HG03159 (cell line): ENCODE measurements at regions not wholly inside any gene's neighbourhood (a gene's known extent, or its start where the extent isn't known, plus 50 kb on each side); places are given as distances from the start of the nearest gene placed in this dataset.

Experiments used
- ATAC-seq: cut with Tn5 transposase; IDR thresholded peaks from one replicate; pipeline ENCODE4 v1.9.1; 2021; ENCODE audit warnings: mild to moderate bottlenecking, moderate library complexity; ENCODE audit not compliant: unreplicated experiment

DNA sequence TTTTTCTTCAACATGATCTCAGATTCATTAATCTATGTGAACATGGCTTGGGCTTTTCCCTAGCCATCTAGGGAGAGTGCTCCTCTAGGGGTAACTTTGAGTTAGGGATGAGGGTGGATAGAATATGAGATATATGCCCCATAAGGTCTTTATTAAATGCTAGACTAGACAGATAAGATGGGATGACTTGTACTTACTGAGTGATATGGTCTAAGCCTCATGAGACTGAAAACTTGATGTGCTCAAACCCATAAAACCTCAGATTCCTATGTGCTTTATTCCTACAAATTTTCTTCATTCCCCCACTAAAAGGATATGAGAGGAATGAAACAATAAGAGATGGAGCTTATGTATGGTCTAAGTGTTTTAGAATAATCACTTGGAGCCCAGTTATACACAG, 386.6 kb downstream of the YTHDC2 start:
- no peak for ATAC-seq

GRCh38 chr5:113900816-113901215, 387.3 kb downstream of the YTHDC2 start:
- no peak for ATAC-seq

DNA sequence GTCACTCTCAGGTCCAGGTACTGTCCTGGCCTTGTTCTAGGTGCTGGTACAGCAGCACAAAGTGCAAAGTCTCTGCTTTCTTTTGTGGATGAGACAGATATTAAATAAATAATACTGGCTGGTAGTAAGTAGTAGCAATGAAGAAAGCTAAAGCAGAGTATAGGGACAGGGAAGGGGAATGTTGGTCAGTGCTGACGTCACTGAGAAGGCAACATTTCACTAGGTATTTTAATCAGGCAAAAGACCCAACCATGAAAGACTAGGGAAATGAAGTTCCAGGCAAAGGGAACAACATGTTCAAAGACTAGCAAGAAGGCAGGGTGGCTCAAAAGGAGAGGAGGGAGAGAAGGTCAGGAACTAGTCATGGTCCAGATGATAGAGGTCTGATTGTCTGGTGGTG, 388.2 kb downstream of the YTHDC2 start:
- no peak for ATAC-seq

DNA sequence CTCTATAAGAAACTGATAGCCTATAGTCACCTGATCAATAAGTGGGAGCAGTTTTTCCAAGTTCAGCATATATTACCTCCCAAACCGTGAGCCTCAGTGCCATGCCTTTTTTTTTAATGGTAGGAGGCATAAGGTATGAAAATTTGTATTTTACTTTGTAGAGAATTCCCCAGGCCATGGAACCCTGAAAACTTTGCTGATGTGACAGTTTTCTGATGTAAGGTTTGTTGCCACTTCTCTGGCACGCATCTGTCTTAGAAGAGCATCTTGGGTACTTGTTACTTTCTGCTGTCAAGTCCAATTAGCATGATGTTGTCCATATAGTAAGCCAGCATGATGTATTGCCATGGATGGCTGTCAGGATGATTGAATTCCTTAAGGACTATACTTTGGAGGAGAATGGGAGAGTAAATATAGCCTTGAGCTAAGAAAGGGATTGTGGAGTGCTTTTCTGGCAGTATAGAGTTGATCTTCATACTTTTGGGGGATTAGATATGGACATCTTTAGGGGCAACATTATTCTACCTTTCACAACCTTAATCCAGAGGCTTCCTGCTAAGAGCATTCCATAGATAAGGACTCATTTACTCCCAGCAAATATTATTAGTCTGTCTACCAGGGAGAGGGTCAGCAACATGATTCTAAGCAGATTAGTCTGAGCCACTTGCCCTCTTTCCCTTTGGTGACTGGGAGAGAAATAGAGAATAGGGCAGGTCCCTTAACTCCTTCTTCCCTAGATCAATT, 389.6 kb downstream of the YTHDC2 start:
- ATAC-seq: no peak

- ATAC-seq: no peak
Measured at GRCh38 chr5:113909782-113910181, 396.3 kb downstream of the YTHDC2 start.

DNA sequence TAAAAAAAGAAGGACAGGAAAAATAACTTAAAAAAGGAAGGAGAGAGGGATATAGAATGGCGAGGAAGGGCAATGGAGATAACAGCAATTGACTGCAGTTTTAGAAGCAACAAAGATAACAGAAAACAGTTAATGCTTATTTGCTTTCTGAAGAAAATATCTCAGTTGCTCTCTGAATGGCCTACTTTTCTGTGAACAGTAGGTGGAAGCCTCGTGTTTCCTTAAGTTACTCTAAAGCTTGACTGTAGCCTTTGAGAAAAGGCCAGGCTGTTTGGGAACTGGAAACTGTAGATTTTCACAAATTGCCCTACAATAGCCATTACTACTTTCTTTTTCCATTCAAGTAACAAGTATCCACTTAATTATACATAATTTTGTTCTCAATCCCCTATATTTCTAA, 404.5 kb downstream of the YTHDC2 start:
- no peak for ATAC-seq

DNA sequence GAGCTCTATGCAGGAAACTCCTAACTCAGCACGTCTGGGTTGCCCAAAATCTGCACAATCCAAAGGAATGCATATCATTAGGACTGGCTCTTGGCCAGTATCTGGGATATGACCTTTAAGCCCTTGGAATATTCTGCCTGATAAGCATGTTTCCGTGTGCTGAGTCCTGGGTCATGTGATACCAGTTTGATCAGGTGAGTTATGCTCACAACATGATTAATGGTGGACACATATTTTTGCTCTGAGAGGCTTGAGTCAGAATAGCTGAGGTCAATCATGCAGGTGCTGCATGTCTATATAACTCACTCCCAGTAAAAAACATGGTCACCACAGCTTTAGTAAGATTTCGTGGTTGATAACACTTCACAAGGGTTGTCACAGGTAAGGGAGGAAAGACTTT, 408.8 kb downstream of the YTHDC2 start:
- ATAC-seq: no peak

GRCh38 chr5:113935453-113935852, 422.0 kb downstream of the YTHDC2 start:
- no peak for ATAC-seq

GRCh38 chr5:113937301-113937700, 423.8 kb downstream of the YTHDC2 start:
- no peak for ATAC-seq

GRCh38 chr5:113939988-113940387, 421.9 kb upstream of the KCNN2 start:
- no peak for ATAC-seq

DNA sequence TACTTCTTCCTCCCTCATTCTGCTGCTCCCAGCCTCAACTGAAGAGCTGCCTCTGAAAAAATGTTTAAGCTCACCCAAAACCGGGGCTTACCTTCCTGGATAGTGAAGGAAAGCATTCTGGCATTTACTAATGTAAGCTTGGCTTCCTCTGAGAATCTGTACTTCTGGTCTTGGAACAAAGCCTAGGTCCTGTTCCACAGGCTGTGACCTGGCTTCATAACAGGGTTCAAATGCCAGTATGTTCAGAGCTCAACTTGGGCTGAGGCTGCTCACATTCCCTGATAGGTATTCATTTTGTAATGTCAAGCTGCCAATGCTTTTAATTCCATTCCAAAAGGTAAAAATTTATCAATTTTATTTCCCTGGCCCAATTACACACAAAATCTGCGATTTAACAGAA, 411.7 kb upstream of the KCNN2 start:
- ATAC-seq: no peak

DNA sequence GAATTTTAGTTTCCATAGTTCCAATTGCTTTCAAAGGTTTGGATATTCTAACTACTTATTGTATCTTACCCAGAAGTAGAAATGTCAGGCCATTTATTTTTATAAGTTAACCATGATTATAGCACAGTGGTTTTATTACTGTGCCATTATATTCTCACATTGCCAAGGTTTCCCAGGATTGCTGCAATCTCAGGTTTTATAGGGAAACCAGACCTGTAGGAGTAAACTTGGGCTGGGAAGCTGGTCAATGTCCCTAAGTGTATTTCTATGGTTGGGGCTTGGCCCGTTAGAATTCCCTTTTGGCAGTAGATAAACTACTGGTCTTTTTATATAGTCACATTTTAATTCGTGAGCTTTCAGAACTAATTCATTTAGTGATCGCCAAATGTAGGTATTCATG, 396.6 kb upstream of the KCNN2 start:
- no peak for ATAC-seq

GRCh38 chr5:113969901-113970300, 392.0 kb upstream of the KCNN2 start:
- ATAC-seq: no peak

DNA sequence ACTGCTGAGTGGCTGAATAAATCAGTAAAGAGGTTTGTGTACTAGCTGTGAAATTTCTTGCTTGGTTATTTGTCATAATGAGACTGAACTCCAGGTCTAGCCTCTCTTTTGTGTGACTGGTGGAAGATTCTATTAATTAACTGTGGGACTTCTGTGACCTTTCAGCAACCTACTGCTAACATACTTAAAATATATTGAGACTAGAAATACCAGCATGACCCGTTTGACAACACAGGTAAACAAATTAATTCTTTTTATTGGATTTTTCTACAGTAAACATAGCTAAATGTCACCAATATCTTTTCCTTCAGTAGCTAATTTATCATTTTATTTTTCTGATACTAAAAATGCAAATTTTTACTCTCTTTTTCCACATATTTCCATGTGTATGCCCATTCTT, 390.4 kb upstream of the KCNN2 start:
- no peak for ATAC-seq

DNA sequence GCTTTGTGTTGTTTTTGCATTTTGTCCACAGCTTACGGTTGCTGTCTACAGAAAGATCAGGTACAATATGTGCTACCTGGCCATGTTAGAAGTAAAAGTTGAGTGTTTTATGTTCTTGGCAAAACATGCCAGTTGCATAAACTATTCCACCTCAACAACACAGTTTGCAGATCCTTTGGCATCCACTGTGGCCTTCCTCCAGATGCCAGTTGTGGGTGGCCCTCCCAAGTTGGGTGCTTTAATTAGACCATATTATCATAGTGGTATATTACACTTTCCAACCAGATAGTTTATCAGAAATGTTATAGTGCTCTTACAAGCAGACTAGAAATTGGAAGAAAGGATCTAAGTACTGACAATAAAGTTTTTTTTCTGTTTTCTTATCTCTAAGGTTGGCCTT, 386.9 kb upstream of the KCNN2 start:
- no peak for ATAC-seq

- ATAC-seq: no peak
Measured at GRCh38 chr5:113984928-113985327, 376.9 kb upstream of the KCNN2 start.

GRCh38 chr5:113985505-113985904, 376.4 kb upstream of the KCNN2 start:
- ATAC-seq: no peak

DNA sequence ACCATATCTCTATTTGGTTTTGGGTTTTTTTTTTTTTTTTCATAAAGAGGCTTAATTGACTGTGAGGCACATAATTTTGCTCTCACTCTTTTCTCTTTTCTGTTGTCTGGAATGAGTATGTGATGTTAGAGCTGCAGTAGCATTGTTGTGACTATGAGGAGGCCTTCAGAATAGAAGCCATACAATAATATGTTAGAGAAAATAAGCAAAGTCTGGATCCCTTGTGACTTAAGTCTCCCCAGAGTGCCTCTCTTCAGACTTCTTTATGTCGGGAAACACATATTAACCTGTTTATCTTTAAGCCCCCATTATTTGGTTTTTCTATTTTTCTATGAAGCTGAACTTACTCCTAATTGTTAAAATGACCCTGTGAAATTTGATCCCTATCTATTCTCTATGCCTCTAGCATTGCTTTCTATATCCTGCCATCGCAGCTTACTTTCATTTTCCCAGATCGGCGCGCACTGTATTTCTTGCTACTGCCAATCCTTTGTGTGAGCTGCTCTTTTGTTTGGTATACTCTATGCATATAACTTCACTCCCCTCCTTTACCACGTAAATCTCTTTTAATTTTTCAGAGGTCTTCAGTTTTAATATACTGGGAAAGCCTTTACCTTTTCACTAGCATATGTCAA, 372.5 kb upstream of the KCNN2 start:
- no peak for ATAC-seq

DNA sequence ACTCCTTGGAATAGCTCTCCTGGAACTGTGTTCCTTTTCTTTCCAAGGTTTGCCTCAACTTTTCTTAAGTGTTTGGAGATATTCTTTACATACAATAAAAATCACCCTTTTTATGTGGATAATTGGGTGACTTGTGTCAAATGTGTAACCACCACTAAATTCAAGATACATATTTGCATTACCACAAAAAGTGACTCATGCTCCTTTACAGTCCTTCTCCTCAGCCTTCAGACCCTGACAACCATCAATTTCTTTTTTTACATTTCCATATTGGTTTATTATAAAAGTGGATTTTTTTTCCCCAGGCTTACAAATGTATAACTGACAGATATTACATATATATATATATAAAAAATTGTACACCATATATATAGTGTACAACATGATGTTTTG, 372.0 kb upstream of the KCNN2 start:
- no peak for ATAC-seq

DNA sequence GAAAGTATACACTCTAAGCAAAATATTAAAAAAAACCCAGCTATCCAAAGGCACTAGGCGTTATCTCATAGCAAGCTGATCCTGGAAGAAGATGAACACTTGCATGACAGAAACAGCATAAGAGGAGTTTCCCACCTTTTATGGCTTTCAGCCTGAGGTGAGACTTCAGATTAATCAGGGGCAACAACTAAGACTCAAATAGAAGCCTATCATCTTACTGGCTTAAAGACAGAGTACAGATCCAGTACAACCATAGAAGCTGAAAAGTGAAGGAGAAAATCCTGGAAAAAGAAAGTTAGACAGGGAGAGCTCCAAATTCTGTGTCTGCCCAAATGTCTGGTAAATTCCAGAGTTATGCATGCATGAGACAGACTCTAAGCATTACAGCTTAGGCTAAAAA, 360.8 kb upstream of the KCNN2 start:
- ATAC-seq: no peak

DNA sequence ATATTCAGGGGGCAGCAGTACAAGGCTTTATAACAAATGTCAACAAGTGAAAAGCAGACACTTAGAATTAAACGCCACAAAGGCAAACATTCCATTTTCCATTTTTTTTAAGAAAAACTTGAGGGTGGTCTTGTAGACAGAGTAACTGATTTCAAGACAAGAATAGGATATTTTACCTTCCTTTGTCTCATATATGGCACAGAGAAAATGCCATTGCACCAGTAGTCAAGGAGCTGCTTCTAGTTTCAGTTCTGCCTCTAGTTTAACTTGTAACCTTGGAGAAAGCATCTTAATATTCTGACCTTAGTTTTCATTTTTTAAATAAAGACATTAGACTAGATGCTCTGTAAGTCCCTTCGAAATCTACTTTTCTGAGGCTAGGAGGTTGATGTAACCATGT, 355.3 kb upstream of the KCNN2 start:
- no peak for ATAC-seq

DNA sequence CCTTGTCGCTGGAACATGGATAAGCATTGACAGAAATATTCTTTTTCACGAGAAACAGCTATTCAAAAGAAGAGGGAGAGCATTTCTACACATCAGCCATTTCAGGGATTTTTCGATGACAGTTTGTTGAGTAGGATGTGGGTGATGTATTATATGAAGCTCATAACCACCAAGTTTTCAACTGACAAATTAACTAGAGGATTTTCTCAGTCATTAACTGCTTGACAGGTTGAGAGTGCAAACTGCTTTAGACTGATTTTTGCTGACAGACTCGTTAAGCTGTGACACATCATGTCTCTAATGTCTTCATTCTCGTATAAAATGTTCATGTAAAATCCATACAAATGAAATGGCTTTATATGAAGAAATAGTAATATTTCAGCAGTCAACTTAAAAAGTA, 354.2 kb upstream of the KCNN2 start:
- no peak for ATAC-seq

DNA sequence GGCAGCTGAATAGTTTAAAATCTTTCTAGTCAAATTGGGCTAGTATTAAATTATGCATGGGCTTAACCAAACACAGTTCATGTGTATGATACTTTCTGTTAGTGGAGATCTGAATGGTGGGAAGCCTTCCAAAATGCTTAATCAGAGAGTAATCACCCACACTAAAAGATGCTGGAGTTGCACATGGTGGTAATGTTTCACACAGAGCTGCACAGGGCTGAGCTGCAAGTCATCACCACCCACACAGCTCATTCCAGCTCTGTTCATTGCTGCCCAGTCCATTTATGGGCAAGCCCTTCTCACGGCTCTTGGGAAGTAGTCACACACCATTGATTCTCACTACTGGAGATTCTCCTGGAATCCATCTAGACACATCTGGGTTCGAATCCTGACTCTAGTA, 351.5 kb upstream of the KCNN2 start:
- ATAC-seq: no peak
